GM10248 (cell line): ENCODE measurements at regions not wholly inside any gene's neighbourhood (a gene's known extent, or its start where the extent isn't known, plus 50 kb on each side); places are given as distances from the start of the nearest gene placed in this dataset.

Experiments
- CTCF ChIA-PET: fragments of 300-600 bp; sonication (Branson Sonifier 250); formaldehyde crosslinking; extraction: SDS; loops from one replicate; lab custom pipeline; 2021; ENCODE audit warnings: antibody characterized with exemption; lab: Yijun Ruan, JAX
- POLR2A ChIA-PET: fragments of 350-650 bp; sonication (Branson Sonifier 250); formaldehyde crosslinking; extraction: SDS; loops from one replicate; lab custom pipeline; 2020; ENCODE audit warnings: antibody characterized with exemption; lab: Yijun Ruan, JAX
- DNase-seq: peaks from one replicate; pipeline ENCODE4 v3.0.0; 2012; ENCODE audit errors: extremely low spot score
- TF ChIP-seq, protein P1 (sequence below): IDR thresholded peaks from 2 replicates; pipeline ENCODE4 v1.5.1; 2012; ENCODE audit warnings: mild to moderate bottlenecking, low read depth; ENCODE audit errors: extremely low read depth, missing control alignments, control extremely low read depth

DNA sequence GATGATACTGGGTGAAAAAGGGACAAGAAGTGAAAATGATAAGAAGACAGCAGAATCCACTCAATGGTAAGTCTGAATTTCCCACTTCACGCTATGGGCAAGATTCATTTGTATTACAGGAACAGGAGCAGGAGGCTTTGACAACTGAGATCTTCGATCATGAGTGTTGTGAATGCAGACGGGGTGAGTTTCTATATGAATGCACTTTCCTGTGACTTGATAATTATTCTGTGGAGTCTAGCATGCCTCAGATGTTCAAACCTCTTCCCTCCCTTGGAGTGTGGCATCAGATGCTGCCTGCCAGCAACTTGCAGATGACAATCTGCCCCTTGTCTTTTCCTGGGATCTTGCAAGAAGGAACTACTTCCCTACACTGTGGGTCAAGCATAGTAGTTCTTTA is 225.4 kb downstream of the HLX start:
- CTCF ChIA-PET = no interaction called here
- DNase-seq = no peak
- POLR2A ChIA-PET = no interaction called here
- TF ChIP-seq, protein P1, sequence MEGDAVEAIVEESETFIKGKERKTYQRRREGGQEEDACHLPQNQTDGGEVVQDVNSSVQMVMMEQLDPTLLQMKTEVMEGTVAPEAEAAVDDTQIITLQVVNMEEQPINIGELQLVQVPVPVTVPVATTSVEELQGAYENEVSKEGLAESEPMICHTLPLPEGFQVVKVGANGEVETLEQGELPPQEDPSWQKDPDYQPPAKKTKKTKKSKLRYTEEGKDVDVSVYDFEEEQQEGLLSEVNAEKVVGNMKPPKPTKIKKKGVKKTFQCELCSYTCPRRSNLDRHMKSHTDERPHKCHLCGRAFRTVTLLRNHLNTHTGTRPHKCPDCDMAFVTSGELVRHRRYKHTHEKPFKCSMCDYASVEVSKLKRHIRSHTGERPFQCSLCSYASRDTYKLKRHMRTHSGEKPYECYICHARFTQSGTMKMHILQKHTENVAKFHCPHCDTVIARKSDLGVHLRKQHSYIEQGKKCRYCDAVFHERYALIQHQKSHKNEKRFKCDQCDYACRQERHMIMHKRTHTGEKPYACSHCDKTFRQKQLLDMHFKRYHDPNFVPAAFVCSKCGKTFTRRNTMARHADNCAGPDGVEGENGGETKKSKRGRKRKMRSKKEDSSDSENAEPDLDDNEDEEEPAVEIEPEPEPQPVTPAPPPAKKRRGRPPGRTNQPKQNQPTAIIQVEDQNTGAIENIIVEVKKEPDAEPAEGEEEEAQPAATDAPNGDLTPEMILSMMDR = no peak

DNA sequence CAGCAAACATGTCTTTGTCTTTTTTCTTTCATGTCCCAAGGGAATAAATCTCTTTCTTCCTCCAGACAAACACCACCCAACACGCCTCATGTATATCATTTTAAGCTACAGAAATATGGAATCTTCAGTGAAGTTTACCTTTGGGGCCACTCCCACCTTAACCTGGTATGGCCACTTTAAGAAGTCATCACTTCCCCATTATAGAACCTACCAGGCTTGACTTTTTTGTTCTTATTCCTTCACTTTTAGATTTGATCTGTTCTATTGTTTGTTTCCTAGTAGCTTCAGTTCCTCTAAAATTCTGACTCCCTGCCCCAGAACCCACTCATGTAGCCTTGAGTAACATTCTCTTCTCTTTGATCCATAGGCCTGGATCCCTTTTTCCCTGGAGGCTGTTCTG is 226.3 kb downstream of the HLX start:
- TF ChIP-seq, protein P1 = no peak
- DNase-seq = no peak
- ChIA-PET POLR2A (no interaction called here), CTCF (no interaction called here)

DNA sequence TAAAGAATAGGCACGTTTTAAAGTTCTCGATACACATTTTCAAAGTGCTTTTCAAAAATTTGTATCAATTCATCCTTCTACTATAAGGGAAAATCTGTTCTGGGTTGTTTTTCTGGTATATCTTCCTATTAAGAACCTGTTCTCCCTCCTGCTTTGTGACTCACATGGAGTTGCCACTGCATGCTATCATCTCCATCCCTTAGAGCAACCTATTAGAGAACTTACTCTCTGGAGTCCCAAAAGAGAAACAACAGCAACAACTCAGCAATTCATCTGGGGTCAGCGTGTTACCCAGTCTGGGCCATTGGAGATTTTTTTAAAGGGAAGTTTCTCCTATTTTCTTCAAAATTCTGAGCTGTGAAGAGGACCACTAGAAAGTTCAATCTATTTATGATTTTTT is 227.4 kb downstream of the HLX start:
- DNase-seq = no peak
- POLR2A ChIA-PET = no interaction called here
- TF ChIP-seq, protein P1 = no peak
- CTCF ChIA-PET = no interaction called here

DNA sequence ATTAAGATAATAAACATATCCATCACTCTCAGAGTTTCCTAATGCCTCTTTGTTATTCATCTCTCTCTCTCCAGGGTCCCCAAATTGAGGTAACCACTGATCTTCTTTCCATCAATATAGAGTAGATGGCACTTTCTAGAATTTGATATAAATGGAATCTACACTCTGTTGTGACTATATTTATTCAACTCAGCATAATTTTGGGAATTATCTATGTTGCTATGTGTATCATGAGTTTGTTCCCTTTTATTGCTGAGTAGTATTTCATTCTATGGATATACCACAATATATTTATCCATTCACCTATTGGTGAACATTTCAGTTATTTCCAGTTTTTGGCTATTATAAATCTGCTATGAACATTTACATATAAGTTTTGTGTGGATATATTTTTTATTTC is 230.7 kb downstream of the HLX start:
- TF ChIP-seq, protein P1 = no peak
- no peak for DNase-seq
- POLR2A ChIA-PET = no interaction called here
- CTCF ChIA-PET = no interaction called here

DNA sequence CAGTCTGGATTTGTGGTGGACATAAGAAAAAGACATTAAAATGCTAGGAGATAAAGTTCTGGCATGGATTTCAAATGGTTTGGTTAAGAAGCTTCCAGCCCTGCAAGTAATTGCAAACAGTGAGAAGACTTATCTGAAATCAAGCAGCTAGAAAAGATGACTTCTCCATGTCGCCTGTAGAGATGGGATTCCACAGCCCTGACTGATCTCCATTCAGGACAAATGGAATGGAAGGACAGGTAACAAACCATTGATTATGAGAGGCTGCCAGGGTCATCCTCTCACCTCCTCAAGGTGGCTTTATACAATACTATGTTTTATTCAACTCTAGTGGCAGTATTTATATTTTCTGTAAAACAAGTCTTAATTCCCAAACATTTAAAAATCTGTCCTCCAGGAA is 237.9 kb downstream of the HLX start:
- TF ChIP-seq, protein P1 = no peak
- ChIA-PET POLR2A (no interaction called here), CTCF (interaction anchor here (1.3 kb wide), 1 partner anchor 23 kb away, joined by 3 read pairs; no protein-coding TSS in a partner anchor)
- DNase-seq = no peak

DNA sequence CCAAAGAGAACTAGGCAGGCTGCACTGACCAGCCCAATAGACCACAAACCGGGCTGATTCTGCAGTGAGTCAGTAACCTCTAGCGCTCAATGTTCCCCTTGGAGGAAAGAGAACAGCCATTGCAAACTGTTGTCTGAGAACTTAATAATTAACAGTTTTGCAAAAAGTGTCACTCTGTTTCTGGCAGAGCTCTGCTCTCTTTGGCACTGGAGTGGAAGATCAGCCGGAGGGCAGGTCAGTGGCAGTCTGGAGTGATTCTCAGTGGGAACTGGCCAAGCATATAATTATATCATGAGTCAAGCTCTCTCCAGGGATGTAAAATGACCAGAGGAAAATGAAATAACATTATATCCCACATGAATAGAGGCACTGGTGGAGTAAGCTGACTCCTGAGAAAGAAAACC is 238.3 kb downstream of the HLX start:
- DNase-seq = no peak
- ChIA-PET CTCF (interaction anchor here (1.3 kb wide), 1 partner anchor 22 kb away, joined by 3 read pairs; no protein-coding TSS in a partner anchor), POLR2A (no interaction called here)
- TF ChIP-seq, protein P1 = no peak

DNA sequence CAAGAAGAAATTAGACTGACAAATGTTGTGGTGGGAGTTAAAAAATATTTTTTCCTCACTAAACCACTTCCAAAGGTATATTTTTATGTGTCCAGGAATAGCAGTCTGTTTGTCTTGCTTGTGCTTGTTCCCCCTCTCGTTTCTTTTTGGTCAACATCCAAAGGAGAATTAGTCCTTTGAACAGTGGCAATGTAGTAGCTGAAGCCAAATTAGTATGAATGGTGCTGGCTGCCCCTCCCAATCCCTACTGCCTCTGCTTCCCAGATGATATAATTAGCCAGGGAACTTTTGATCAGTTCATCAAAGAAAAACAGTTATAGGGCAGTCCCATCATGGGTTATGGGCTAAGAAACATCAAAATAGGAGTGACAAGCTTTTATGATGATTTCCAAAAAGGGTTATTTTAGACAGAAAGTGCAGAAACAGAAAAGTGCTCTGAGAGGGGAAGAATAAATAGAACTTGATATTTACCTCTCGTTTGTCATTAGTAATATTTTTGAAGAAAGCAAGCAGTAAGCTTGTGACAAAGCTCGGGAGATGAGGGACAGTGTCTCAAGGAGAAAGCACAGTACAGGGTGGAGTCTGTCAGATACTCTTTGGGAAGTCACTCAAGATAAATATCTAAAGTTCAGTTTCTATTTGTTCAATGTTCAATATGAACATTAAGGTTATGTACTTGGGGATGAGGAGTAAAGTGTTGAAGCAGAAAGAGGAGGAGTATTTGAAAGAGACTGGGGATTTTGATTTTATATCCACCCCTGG is 239.1 kb downstream of the HLX start:
- TF ChIP-seq, protein P1 = no peak
- CTCF ChIA-PET = interaction anchor here (1.3 kb wide), 1 partner anchor 21 kb away, joined by 3 read pairs; no protein-coding TSS in a partner anchor
- POLR2A ChIA-PET = no interaction called here
- no peak for DNase-seq
